ENCODE measurements at regions not wholly inside any gene's neighbourhood (a gene's known extent, or its start where the extent isn't known, plus 50 kb on each side); places are given as distances from the start of the nearest gene placed in this dataset.

DNA sequence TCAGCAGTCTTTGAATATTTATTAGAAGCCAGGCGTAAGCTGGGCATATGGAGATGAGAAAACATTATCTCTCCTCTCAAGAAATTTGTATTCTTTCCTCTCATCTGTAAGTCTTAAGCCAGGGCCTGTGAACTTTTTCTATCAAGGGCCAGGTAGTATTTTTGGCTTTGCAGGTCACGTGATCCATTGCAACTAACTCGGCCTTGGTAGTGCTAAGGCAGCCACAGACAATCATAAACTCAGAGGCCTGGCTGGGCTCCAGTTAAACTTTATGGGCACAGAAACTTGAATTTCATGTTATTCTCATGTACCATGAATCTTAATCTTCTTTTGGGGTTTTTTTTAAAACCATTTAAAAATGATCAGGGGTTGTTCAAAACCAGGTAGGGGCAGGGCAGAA lies 117.4 kb upstream of the PELI2 start:
- 92 to 93% methylated on average over 3 of the region's 3 CpGs for WGBS, 2 donors
- TF ChIP-seq, protein P1, sequence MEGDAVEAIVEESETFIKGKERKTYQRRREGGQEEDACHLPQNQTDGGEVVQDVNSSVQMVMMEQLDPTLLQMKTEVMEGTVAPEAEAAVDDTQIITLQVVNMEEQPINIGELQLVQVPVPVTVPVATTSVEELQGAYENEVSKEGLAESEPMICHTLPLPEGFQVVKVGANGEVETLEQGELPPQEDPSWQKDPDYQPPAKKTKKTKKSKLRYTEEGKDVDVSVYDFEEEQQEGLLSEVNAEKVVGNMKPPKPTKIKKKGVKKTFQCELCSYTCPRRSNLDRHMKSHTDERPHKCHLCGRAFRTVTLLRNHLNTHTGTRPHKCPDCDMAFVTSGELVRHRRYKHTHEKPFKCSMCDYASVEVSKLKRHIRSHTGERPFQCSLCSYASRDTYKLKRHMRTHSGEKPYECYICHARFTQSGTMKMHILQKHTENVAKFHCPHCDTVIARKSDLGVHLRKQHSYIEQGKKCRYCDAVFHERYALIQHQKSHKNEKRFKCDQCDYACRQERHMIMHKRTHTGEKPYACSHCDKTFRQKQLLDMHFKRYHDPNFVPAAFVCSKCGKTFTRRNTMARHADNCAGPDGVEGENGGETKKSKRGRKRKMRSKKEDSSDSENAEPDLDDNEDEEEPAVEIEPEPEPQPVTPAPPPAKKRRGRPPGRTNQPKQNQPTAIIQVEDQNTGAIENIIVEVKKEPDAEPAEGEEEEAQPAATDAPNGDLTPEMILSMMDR (IDR thresholded peaks at IDR 0.05) = no peak
- no peak for TF ChIP-seq POLR2A (IDR thresholded peaks at IDR 0.05)
- H3K27ac ChIP-seq = no peak overlapping the region
- H3K9me3 ChIP-seq = no peaks in the 10 kb centered on the region
- intact Hi-C loops (cut with DNase I) = no loop called here
- H3K4me1 ChIP-seq = no peaks in the 10 kb centered on the region
- no peak overlapping the region for H3K4me3 ChIP-seq (replicated peaks in 1 of 3)
- no peak for DNase-seq
- H3K36me3 ChIP-seq = no peaks in the 10 kb centered on the region
- H3K27me3 ChIP-seq = no peaks in the 10 kb centered on the region

DNA sequence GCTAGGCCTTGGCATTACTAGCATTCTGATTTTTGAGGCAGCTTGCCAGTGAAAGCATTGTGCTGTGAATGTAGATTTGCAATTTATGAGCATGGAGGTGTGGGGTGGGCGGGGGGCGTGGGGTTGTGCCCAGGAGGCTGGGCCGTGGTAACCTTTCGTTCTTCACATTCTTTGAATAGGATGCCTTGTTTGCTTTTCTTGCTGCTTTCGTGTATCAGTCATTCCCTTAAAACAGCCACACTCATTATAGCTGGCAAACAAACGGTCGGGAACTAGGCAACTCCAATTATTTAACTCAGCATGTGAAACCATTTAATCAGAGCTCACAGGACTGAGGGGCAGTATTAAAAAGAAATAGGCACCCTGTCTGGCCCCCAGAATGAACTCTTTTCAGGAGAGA lies 115.9 kb upstream of the PELI2 start:
- Histone ChIP-seq H3K36me3 (no peaks in the 10 kb centered on the region), H3K4me1 (no peaks in the 10 kb centered on the region), H3K9me3 (no peaks in the 10 kb centered on the region), H3K27ac (no peak overlapping the region), H3K4me3 (replicated peaks in 1 of 3) (no peak overlapping the region), H3K27me3 (no peaks in the 10 kb centered on the region)
- WGBS, 2 donors = 84 to 85% methylated on average over 7 of the region's 7 CpGs
- intact Hi-C loops (cut with DNase I) = no loop called here
- DNase-seq = no peak
- TF ChIP-seq, protein P1 (IDR thresholded peaks at IDR 0.05) = no peak
- no peak for TF ChIP-seq POLR2A (IDR thresholded peaks at IDR 0.05)

DNA sequence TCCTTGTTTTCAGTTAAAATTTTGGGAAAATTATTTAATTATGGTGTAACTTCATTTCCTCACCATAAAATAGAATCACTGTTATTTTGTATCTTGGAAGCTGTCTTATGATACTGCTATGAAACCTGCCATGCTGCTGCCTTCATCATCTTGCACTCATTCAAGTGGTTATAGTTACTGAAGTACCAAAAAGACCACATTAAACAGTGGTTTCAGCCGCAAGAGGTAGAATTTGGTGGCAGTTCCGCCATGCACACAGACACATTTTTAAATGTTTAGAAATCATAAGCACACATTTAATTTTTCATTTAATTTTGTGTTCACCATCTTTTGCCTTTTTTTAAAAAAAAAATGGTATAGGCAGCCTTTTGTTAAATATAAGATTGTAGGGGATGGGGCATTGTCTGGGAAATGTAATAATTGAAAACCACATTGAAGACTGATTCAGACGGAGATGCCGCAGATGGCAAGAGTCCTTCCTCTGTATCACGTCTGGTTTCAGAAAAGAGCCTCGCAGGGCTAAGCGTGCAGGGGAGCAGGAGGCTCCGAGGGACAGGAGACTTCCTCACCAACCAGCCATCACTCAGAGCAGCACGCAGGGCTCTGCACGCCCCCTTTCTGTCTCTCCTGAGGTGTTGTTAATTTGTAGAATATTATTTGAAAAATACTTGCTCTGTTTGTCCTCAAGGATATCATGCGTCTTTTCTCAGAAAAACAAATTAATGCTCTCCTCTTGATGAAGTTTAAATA lies 115.2 kb upstream of the PELI2 start:
- WGBS, 2 donors = 86 to 88% methylated on average over 11 of the region's 11 CpGs
- Histone ChIP-seq H3K4me1 (no peaks in the 10 kb centered on the region), H3K27ac (no peak overlapping the region), H3K9me3 (no peaks in the 10 kb centered on the region), H3K36me3 (no peaks in the 10 kb centered on the region), H3K4me3 (replicated peaks in 1 of 3) (no peak overlapping the region), H3K27me3 (no peaks in the 10 kb centered on the region)
- no peak for DNase-seq
- intact Hi-C loops (cut with DNase I) = no loop called here
- TF ChIP-seq, protein P1 (IDR thresholded peaks at IDR 0.05) = no peak
- no peak for TF ChIP-seq POLR2A (IDR thresholded peaks at IDR 0.05)

DNA sequence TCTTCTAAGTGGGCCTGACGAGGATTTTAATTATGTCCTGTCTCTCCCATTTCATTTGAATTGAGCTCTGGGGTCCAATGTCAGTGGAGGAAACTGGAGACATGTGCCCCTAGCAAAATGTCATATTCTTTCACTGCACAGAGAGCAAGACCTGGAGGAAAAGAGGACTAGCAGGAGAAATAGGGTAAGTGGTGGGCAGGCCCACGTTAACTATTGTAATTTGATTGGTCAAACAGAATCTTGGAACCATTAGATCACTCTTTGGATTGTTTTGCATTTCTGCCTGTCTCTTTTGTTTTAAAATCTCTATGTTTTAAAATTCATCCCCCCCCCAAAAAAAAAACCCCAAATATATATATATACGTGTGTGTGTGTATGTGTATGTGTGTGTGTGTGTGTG lies 113.9 kb upstream of the PELI2 start:
- no peaks in the 10 kb centered on the region for H3K4me1 ChIP-seq
- no peak for DNase-seq
- no peak for TF ChIP-seq POLR2A (IDR thresholded peaks at IDR 0.05)
- TF ChIP-seq, protein P1 (IDR thresholded peaks at IDR 0.05) = no peak
- no peak overlapping the region for H3K27ac ChIP-seq
- intact Hi-C loops (cut with DNase I) = no loop called here
- H3K9me3 ChIP-seq = no peaks in the 10 kb centered on the region
- H3K4me3 ChIP-seq (replicated peaks in 1 of 3) = no peak overlapping the region
- H3K27me3 ChIP-seq = no peaks in the 10 kb centered on the region
- no peaks in the 10 kb centered on the region for H3K36me3 ChIP-seq
- WGBS, 2 donors = 36 to 42% methylated on average over 3 of the region's 3 CpGs

DNA sequence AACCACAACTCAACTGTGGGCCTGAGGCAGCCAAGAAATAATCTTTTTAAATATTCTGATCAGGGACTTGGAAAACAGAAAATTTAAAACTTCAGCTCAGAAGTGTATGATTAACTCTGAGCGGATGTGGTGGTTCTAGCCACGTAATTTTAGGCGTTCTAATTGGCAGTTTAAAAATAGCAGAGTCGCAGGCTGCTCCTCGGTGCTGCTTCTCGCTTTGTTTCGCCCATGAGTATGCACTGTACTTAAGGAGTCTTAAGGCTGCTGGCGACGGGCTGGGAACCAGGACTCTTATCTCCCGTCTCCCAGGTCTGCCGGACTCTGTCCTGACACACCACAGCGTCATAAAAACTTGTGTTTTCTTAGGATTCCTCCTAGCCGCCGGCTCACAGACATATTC lies 113.4 kb upstream of the PELI2 start:
- TF ChIP-seq, protein P1 (IDR thresholded peaks at IDR 0.05) = no peak
- no peak for TF ChIP-seq POLR2A (IDR thresholded peaks at IDR 0.05)
- H3K4me3 ChIP-seq (replicated peaks in 1 of 3) = no peak overlapping the region
- intact Hi-C loops (cut with DNase I) = no loop called here
- no peaks in the 10 kb centered on the region for H3K9me3 ChIP-seq
- no peak overlapping the region for H3K27ac ChIP-seq
- DNase-seq = peak; percentile 20 to 37
- 18 to 25% methylated on average over 14 of the region's 14 CpGs for WGBS, 2 donors
- no peaks in the 10 kb centered on the region for H3K27me3 ChIP-seq
- no peaks in the 10 kb centered on the region for H3K36me3 ChIP-seq
- no peaks in the 10 kb centered on the region for H3K4me1 ChIP-seq

Data from thyroid gland (tissue), 4 donors.